ENCODE measurements at regions not wholly inside any gene's neighbourhood (a gene's known extent, or its start where the extent isn't known, plus 50 kb on each side); places are given as distances from the start of the nearest gene placed in this dataset.
A peak's percentile ranks its signal among the peaks of the same experiment; 100 is the strongest.

DNA sequence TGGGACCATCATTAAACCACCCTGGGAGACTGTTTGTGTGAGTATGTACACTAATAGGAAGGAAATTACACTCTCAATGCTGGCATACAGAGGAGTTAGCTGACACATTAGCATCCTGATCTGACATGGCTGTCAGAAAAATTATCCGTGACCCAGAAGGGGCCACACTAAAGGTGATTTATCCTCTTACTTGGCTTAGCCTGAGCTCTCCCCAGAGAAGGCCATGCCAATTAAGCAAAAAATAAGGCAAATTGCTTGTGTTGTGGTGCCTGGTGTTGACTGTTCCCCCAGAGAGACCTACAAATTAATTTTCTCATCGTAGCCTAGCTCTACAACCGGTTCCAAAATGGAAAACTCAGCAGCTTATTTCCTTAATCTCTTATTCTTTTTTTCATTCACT lies 992.3 kb downstream of the KCNMA1 start:
- H3K27ac ChIP-seq (ENCODE audit: low read depth, low read length), result no peak overlapping the region
- no peak overlapping the region for H3K9ac ChIP-seq (ENCODE audit: low read length)
- no peaks in the 10 kb centered on the region for H3K9me3 ChIP-seq (ENCODE audit: insufficient read depth, low read depth, low read length)
- no peak overlapping the region for H4K12ac ChIP-seq (ENCODE audit: low read depth, low read length)
- H4K91ac ChIP-seq (ENCODE audit: low read depth, low read length), result no peak overlapping the region
- H4K8ac ChIP-seq (ENCODE audit: low read depth, low read length), result no peak overlapping the region
- no peaks in the 10 kb centered on the region for H3K79me2 ChIP-seq (ENCODE audit: control insufficient read depth, insufficient read depth, low read length, poor library complexity)
- WGBS (ENCODE audit: extremely low coverage, insufficient coverage, insufficient read length), result no CpG with 5 or more reads among the region's 3 CpGs
- no peak overlapping the region for H3K4ac ChIP-seq (ENCODE audit: low read depth, low read length)
- H2BK12ac ChIP-seq (ENCODE audit: low read length), result no peak overlapping the region
- peaks cover 0 to 10% of the 10 kb centered on the region in 2 experiments for H3K4me1 ChIP-seq (ENCODE audit: control insufficient read depth in 1 of 2, insufficient read depth in 2 of 2, low read length in 2 of 2)
- H3K36me3 ChIP-seq (ENCODE audit: control insufficient read depth in 1 of 2, insufficient read depth in 2 of 2, low read length in 2 of 2), result no peaks in the 10 kb centered on the region
- H3K23ac ChIP-seq (ENCODE audit: low read length), result no peak overlapping the region
- DNase-seq, result no peak
- H3K4me3 ChIP-seq (ENCODE audit: low read depth, low read length), result no peak overlapping the region
- no peaks in the 10 kb centered on the region for H3K27me3 ChIP-seq (ENCODE audit: insufficient read depth, low read length)
- H2AFZ ChIP-seq (ENCODE audit: insufficient read depth, low read length, poor library complexity), result no peak overlapping the region
- no peak overlapping the region for H3K4me2 ChIP-seq (ENCODE audit: low read length)
- H3K18ac ChIP-seq (ENCODE audit: low read length), result no peak overlapping the region
- H2BK5ac ChIP-seq (ENCODE audit: low read depth, low read length, poor library complexity), result no peak overlapping the region
- H2AK5ac ChIP-seq (ENCODE audit: low read length), result no peak overlapping the region
- H3K14ac ChIP-seq (ENCODE audit: low read length), result no peak overlapping the region
- no peaks in the 10 kb centered on the region for H3K79me1 ChIP-seq (ENCODE audit: low read length)
- no peak overlapping the region for H2BK120ac ChIP-seq (ENCODE audit: insufficient read depth, low read length, poor library complexity)

DNA sequence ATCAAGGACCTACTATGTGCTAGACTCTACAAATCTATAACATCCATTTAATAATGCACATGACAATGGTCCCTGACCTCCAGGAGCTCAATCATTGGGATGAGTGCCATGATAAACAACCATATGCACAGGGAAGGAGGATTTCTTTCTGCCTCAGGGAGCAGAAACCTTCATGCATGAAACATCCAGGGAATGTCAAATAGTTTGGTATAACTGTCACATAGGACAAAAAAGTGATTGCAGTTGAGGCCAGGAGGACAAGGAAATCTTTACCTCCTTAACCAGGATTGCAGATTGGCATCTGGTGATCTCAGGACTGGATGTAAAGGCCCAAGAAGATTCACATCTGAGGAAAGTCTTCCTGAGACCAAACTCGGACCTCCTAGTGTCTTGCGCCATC lies 993.1 kb downstream of the KCNMA1 start:
- no peak overlapping the region for H4K8ac ChIP-seq (ENCODE audit: low read depth, low read length)
- no peak overlapping the region for H3K9ac ChIP-seq (ENCODE audit: low read length)
- no peak overlapping the region for H3K4ac ChIP-seq (ENCODE audit: low read depth, low read length)
- no peak overlapping the region for H2AK5ac ChIP-seq (ENCODE audit: low read length)
- no peak overlapping the region for H2BK120ac ChIP-seq (ENCODE audit: insufficient read depth, low read length, poor library complexity)
- DNase-seq, result peak; percentile 35 to 57
- no peak overlapping the region for H4K12ac ChIP-seq (ENCODE audit: low read depth, low read length)
- no peak overlapping the region for H3K18ac ChIP-seq (ENCODE audit: low read length)
- WGBS (ENCODE audit: extremely low coverage, insufficient coverage, insufficient read length), result no CpG with 5 or more reads among the region's 2 CpGs
- H3K9me3 ChIP-seq (ENCODE audit: insufficient read depth, low read depth, low read length), result no peaks in the 10 kb centered on the region
- no peak overlapping the region for H3K4me3 ChIP-seq (ENCODE audit: low read depth, low read length)
- no peak overlapping the region for H3K23ac ChIP-seq (ENCODE audit: low read length)
- no peak overlapping the region for H4K91ac ChIP-seq (ENCODE audit: low read depth, low read length)
- H3K36me3 ChIP-seq (ENCODE audit: control insufficient read depth in 1 of 2, insufficient read depth in 2 of 2, low read length in 2 of 2), result no peaks in the 10 kb centered on the region
- no peak overlapping the region for H2AFZ ChIP-seq (ENCODE audit: insufficient read depth, low read length, poor library complexity)
- H2BK12ac ChIP-seq (ENCODE audit: low read length), result no peak overlapping the region
- no peaks in the 10 kb centered on the region for H3K27me3 ChIP-seq (ENCODE audit: insufficient read depth, low read length)
- no peaks in the 10 kb centered on the region for H3K79me2 ChIP-seq (ENCODE audit: control insufficient read depth, insufficient read depth, low read length, poor library complexity)
- no peak overlapping the region for H3K4me2 ChIP-seq (ENCODE audit: low read length)
- H2BK5ac ChIP-seq (ENCODE audit: low read depth, low read length, poor library complexity), result no peak overlapping the region
- no peaks in the 10 kb centered on the region for H3K79me1 ChIP-seq (ENCODE audit: low read length)
- H3K4me1 ChIP-seq (ENCODE audit: control insufficient read depth in 1 of 2, insufficient read depth in 2 of 2, low read length in 2 of 2), result peaks cover 0 to 6% of the 10 kb centered on the region in 2 experiments
- H3K14ac ChIP-seq (ENCODE audit: low read length), result no peak overlapping the region
- H3K27ac ChIP-seq (ENCODE audit: low read depth, low read length), result no peak overlapping the region

DNA sequence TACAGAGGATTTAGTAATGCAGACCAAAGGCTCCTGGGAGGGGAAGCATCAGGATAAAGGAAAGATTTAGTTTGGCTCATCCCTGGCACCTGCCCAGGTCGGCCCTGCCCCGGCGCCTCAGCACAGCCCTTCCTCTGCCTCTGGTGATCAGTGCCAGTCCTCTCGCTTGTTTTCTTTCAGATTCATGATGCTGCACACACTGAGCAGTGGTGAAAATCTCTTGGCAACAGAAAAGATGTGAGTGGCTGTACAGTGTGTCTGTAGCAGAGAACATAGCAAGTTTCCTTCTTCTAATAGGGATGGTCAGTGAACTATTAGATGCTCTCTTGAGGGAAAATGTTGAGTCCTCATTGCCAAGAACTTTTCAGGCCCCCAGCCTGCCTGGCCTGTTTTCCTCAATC lies 994.1 kb downstream of the KCNMA1 start:
- DNase-seq, result no peak
- Histone ChIP-seq H2AFZ (ENCODE audit: insufficient read depth, low read length, poor library complexity) (no peak overlapping the region), H3K23ac (ENCODE audit: low read length) (no peak overlapping the region), H3K36me3 (ENCODE audit: control insufficient read depth in 1 of 2, insufficient read depth in 2 of 2, low read length in 2 of 2) (no peaks in the 10 kb centered on the region), H3K9ac (ENCODE audit: low read length) (no peak overlapping the region), H3K9me3 (ENCODE audit: insufficient read depth, low read depth, low read length) (no peaks in the 10 kb centered on the region), H2AK5ac (ENCODE audit: low read length) (no peak overlapping the region), H4K91ac (ENCODE audit: low read depth, low read length) (no peak overlapping the region), H4K12ac (ENCODE audit: low read depth, low read length) (no peak overlapping the region), H3K79me1 (ENCODE audit: low read length) (no peaks in the 10 kb centered on the region), H2BK120ac (ENCODE audit: insufficient read depth, low read length, poor library complexity) (no peak overlapping the region), H3K14ac (ENCODE audit: low read length) (no peak overlapping the region), H3K4ac (ENCODE audit: low read depth, low read length) (no peak overlapping the region), H3K18ac (ENCODE audit: low read length) (no peak overlapping the region), H2BK5ac (ENCODE audit: low read depth, low read length, poor library complexity) (no peak overlapping the region), H3K4me3 (ENCODE audit: low read depth, low read length) (no peak overlapping the region), H3K4me2 (ENCODE audit: low read length) (no peak overlapping the region), H3K4me1 (ENCODE audit: control insufficient read depth in 1 of 2, insufficient read depth in 2 of 2, low read length in 2 of 2) (peaks cover 0 to 4% of the 10 kb centered on the region in 2 experiments), H2BK12ac (ENCODE audit: low read length) (no peak overlapping the region), H3K27ac (ENCODE audit: low read depth, low read length) (no peak overlapping the region), H4K8ac (ENCODE audit: low read depth, low read length) (no peak overlapping the region), H3K27me3 (ENCODE audit: insufficient read depth, low read length) (no peaks in the 10 kb centered on the region), H3K79me2 (ENCODE audit: control insufficient read depth, insufficient read depth, low read length, poor library complexity) (no peaks in the 10 kb centered on the region)
- WGBS (ENCODE audit: extremely low coverage, insufficient coverage, insufficient read length), result no CpG with 5 or more reads among the region's 4 CpGs

- H4K91ac ChIP-seq (ENCODE audit: low read depth, low read length), result no peak overlapping the region
- H3K27ac ChIP-seq (ENCODE audit: low read depth, low read length), result no peak overlapping the region
- H2AFZ ChIP-seq (ENCODE audit: insufficient read depth, low read length, poor library complexity), result no peak overlapping the region
- no peaks in the 10 kb centered on the region for H3K27me3 ChIP-seq (ENCODE audit: insufficient read depth, low read length)
- H3K9me3 ChIP-seq (ENCODE audit: insufficient read depth, low read depth, low read length), result no peaks in the 10 kb centered on the region
- no peaks in the 10 kb centered on the region for H3K79me1 ChIP-seq (ENCODE audit: low read length)
- WGBS (ENCODE audit: extremely low coverage, insufficient coverage, insufficient read length), result no CpG with 5 or more reads among the region's 1 CpG
- no peak overlapping the region for H3K4ac ChIP-seq (ENCODE audit: low read depth, low read length)
- no peak overlapping the region for H3K4me3 ChIP-seq (ENCODE audit: low read depth, low read length)
- H4K12ac ChIP-seq (ENCODE audit: low read depth, low read length), result no peak overlapping the region
- no peak for DNase-seq
- H3K23ac ChIP-seq (ENCODE audit: low read length), result no peak overlapping the region
- no peak overlapping the region for H3K4me2 ChIP-seq (ENCODE audit: low read length)
- H3K14ac ChIP-seq (ENCODE audit: low read length), result no peak overlapping the region
- H3K9ac ChIP-seq (ENCODE audit: low read length), result no peak overlapping the region
- H3K18ac ChIP-seq (ENCODE audit: low read length), result no peak overlapping the region
- no peak overlapping the region for H4K8ac ChIP-seq (ENCODE audit: low read depth, low read length)
- H2BK120ac ChIP-seq (ENCODE audit: insufficient read depth, low read length, poor library complexity), result no peak overlapping the region
- no peaks in the 10 kb centered on the region for H3K36me3 ChIP-seq (ENCODE audit: control insufficient read depth in 1 of 2, insufficient read depth in 2 of 2, low read length in 2 of 2)
- no peak overlapping the region for H2BK5ac ChIP-seq (ENCODE audit: low read depth, low read length, poor library complexity)
- peaks cover 0 to 4% of the 10 kb centered on the region in 2 experiments for H3K4me1 ChIP-seq (ENCODE audit: control insufficient read depth in 1 of 2, insufficient read depth in 2 of 2, low read length in 2 of 2)
- H2AK5ac ChIP-seq (ENCODE audit: low read length), result no peak overlapping the region
- H3K79me2 ChIP-seq (ENCODE audit: control insufficient read depth, insufficient read depth, low read length, poor library complexity), result no peaks in the 10 kb centered on the region
- H2BK12ac ChIP-seq (ENCODE audit: low read length), result no peak overlapping the region
These were observed 995.2 kb downstream of the KCNMA1 start for GRCh38 chr10:76642358-76642757.

All from trophoblast cell (in vitro differentiated cells and primary cell).